ENCODE measurements at regions not wholly inside any gene's neighbourhood (a gene's known extent, or its start where the extent isn't known, plus 50 kb on each side); places are given as distances from the start of the nearest gene placed in this dataset.
A peak's percentile ranks its signal among the peaks of the same experiment; 100 is the strongest.

DNA sequence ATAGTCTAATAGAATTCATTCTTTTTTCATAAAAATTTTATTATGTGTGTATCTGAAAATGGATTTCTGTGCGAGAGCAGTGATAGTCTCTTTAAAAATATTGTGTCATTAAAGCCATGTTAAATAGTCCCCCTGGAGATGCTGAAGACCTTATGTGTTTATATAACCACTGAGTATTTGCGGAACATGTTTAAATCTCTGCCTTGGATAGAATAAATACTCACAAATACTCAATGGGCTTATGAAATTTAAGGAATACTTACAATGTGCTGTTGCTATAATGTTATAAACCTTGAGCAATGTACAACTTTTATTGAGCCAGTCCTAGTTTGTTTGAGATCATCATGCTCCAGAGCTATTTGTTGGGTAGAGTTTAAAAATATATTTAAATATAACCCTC lies 226.0 kb downstream of the SNAPC1 start:
- no peaks in the 10 kb centered on the region for H3K9me2 ChIP-seq (replicated peaks; ENCODE audit: insufficient read depth)
- H4K20me1 ChIP-seq (ENCODE audit: insufficient read depth, poor library complexity, severe bottlenecking): no peaks in the 10 kb centered on the region
- H2AFZ ChIP-seq: no peak overlapping the region
- no peaks in the 10 kb centered on the region for H3K27me3 ChIP-seq
- WGBS (ENCODE audit: low lambda C conversion rate, missing lambda C conversion rate): 45% methylated on average over 2 of the region's 2 CpGs
- H3K4me2 ChIP-seq: no peak overlapping the region
- no peaks in the 10 kb centered on the region for H3K36me3 ChIP-seq (replicated peaks; ENCODE audit: insufficient read depth, low read depth)
- no peak for DNase-seq (ENCODE audit: low spot score)
- no peaks in the 10 kb centered on the region for H3K4me1 ChIP-seq (ENCODE audit: insufficient read depth)
- H3K79me2 ChIP-seq: no peaks in the 10 kb centered on the region
- no peak overlapping the region for H3K4me3 ChIP-seq
- H3K9me3 ChIP-seq (ENCODE audit: low read depth): no peaks in the 10 kb centered on the region
- no peak overlapping the region for H3K27ac ChIP-seq
- TF ChIP-seq EZH2phosphoT487 (IDR thresholded peaks at IDR 0.05; ENCODE audit: low read depth, severe bottlenecking, unreplicated experiment) (peak; percentile 89), EZH2 (IDR thresholded peaks at IDR 0.05; ENCODE audit: borderline replicate concordance) (no peak)
- TF ChIP-seq, protein P1, sequence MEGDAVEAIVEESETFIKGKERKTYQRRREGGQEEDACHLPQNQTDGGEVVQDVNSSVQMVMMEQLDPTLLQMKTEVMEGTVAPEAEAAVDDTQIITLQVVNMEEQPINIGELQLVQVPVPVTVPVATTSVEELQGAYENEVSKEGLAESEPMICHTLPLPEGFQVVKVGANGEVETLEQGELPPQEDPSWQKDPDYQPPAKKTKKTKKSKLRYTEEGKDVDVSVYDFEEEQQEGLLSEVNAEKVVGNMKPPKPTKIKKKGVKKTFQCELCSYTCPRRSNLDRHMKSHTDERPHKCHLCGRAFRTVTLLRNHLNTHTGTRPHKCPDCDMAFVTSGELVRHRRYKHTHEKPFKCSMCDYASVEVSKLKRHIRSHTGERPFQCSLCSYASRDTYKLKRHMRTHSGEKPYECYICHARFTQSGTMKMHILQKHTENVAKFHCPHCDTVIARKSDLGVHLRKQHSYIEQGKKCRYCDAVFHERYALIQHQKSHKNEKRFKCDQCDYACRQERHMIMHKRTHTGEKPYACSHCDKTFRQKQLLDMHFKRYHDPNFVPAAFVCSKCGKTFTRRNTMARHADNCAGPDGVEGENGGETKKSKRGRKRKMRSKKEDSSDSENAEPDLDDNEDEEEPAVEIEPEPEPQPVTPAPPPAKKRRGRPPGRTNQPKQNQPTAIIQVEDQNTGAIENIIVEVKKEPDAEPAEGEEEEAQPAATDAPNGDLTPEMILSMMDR (IDR thresholded peaks at IDR 0.05; ENCODE audit: poor library complexity): no peak

DNA sequence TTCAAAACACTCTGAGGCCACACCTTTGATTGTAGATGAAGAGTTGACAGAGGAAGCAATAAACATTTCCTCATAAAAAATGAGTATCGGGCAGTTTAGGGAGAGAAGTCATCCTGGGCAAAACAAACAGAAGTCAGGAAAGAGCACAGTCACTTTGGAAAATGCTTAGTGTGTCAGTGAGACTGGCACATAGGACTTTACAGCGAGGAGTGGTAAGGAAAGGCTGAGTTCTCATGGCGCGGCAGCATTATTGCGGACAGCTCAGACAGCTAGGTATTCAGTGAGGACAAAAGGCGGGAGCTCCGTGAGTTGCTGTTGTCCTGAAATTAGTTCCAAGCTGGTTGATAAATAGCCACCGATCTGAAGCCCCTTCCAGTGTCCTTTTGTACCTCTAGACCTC lies 229.9 kb downstream of the SNAPC1 start:
- H4K20me1 ChIP-seq (ENCODE audit: insufficient read depth, poor library complexity, severe bottlenecking): no peaks in the 10 kb centered on the region
- no peaks in the 10 kb centered on the region for H3K36me3 ChIP-seq (replicated peaks; ENCODE audit: insufficient read depth, low read depth)
- no peak overlapping the region for H2AFZ ChIP-seq
- H3K9me2 ChIP-seq (replicated peaks; ENCODE audit: insufficient read depth): no peaks in the 10 kb centered on the region
- WGBS (ENCODE audit: low lambda C conversion rate, missing lambda C conversion rate): 68% methylated on average over 8 of the region's 8 CpGs
- DNase-seq (ENCODE audit: low spot score): no peak
- H3K27me3 ChIP-seq: no peaks in the 10 kb centered on the region
- no peak overlapping the region for H3K4me2 ChIP-seq
- no peak overlapping the region for H3K27ac ChIP-seq
- TF ChIP-seq EZH2phosphoT487 (IDR thresholded peaks at IDR 0.05; ENCODE audit: low read depth, severe bottlenecking, unreplicated experiment) (no peak), EZH2 (IDR thresholded peaks at IDR 0.05; ENCODE audit: borderline replicate concordance) (no peak)
- TF ChIP-seq, protein P1 (IDR thresholded peaks at IDR 0.05; ENCODE audit: poor library complexity): no peak
- H3K4me3 ChIP-seq: no peak overlapping the region
- no peaks in the 10 kb centered on the region for H3K4me1 ChIP-seq (ENCODE audit: insufficient read depth)
- no peaks in the 10 kb centered on the region for H3K79me2 ChIP-seq
- no peaks in the 10 kb centered on the region for H3K9me3 ChIP-seq (ENCODE audit: low read depth)

DNA sequence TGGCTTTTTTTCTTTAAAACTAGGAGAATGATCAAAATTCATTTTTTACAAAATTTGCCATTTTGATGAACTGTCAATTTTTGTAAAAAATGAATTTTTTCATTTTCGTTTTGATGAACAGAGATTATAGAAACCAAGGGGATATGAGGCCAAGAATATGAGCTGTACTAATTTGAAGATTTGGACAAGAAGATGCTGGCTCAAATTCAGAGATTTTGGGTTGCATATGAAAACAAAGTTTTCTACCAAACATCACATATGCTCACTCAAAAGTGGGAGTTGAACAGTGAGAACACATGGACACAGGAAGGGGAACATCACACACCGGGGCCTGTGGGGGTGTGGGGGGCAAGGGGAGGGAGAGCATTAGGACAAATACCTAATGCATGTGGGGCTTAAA lies 230.7 kb downstream of the SNAPC1 start:
- no peaks in the 10 kb centered on the region for H3K36me3 ChIP-seq (replicated peaks; ENCODE audit: insufficient read depth, low read depth)
- H3K9me3 ChIP-seq (ENCODE audit: low read depth): no peaks in the 10 kb centered on the region
- no peak overlapping the region for H3K4me2 ChIP-seq
- H3K79me2 ChIP-seq: no peaks in the 10 kb centered on the region
- H3K4me1 ChIP-seq (ENCODE audit: insufficient read depth): no peaks in the 10 kb centered on the region
- H3K4me3 ChIP-seq: no peak overlapping the region
- no peak for DNase-seq (ENCODE audit: low spot score)
- no peaks in the 10 kb centered on the region for H3K9me2 ChIP-seq (replicated peaks; ENCODE audit: insufficient read depth)
- H2AFZ ChIP-seq: no peak overlapping the region
- WGBS (ENCODE audit: low lambda C conversion rate, missing lambda C conversion rate): 58% methylated on average over 1 of the region's 2 CpGs
- no peaks in the 10 kb centered on the region for H3K27me3 ChIP-seq
- H3K27ac ChIP-seq: no peak overlapping the region
- no peaks in the 10 kb centered on the region for H4K20me1 ChIP-seq (ENCODE audit: insufficient read depth, poor library complexity, severe bottlenecking)
- TF ChIP-seq, protein P1 (IDR thresholded peaks at IDR 0.05; ENCODE audit: poor library complexity): no peak
- TF ChIP-seq EZH2 (IDR thresholded peaks at IDR 0.05; ENCODE audit: borderline replicate concordance) (no peak), EZH2phosphoT487 (IDR thresholded peaks at IDR 0.05; ENCODE audit: low read depth, severe bottlenecking, unreplicated experiment) (no peak)

DNA sequence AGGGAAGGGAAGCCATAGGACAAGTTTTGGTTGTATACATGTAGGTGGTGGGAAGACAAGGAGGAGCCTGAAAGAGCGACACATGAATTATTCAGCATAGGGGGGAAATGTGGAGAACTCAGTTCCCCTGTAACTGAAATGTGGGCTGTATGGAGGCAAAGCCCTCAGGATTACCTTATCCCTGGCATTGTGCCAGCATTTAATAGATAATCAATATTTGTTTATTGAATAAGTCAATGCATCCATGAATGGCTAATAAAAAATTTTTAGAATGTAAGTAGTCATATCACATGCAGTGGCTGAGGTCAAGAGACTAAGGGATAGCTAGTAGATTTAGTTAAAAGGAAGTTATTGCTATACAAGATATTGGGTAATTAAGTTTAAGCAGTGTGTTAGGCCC lies 232.4 kb downstream of the SNAPC1 start:
- Histone ChIP-seq H3K4me2 (no peak overlapping the region), H3K27ac (no peak overlapping the region), H3K9me3 (ENCODE audit: low read depth) (no peaks in the 10 kb centered on the region), H2AFZ (no peak overlapping the region), H3K27me3 (no peaks in the 10 kb centered on the region), H3K36me3 (replicated peaks; ENCODE audit: insufficient read depth, low read depth) (no peaks in the 10 kb centered on the region), H3K4me3 (no peak overlapping the region), H3K9me2 (replicated peaks; ENCODE audit: insufficient read depth) (no peaks in the 10 kb centered on the region), H3K4me1 (ENCODE audit: insufficient read depth) (no peaks in the 10 kb centered on the region), H3K79me2 (no peaks in the 10 kb centered on the region), H4K20me1 (ENCODE audit: insufficient read depth, poor library complexity, severe bottlenecking) (no peaks in the 10 kb centered on the region)
- TF ChIP-seq EZH2 (IDR thresholded peaks at IDR 0.05; ENCODE audit: borderline replicate concordance) (no peak), EZH2phosphoT487 (IDR thresholded peaks at IDR 0.05; ENCODE audit: low read depth, severe bottlenecking, unreplicated experiment) (no peak)
- TF ChIP-seq, protein P1 (IDR thresholded peaks at IDR 0.05; ENCODE audit: poor library complexity): no peak
- no peak for DNase-seq (ENCODE audit: low spot score)
- 96% methylated on average over 1 of the region's 1 CpG for WGBS (ENCODE audit: low lambda C conversion rate, missing lambda C conversion rate)

Data from hepatocyte (in vitro differentiated cells).